GM10248 (cell line): ENCODE measurements at regions not wholly inside any gene's neighbourhood (a gene's known extent, or its start where the extent isn't known, plus 50 kb on each side); places are given as distances from the start of the nearest gene placed in this dataset.

Source experiments
- CTCF ChIA-PET: fragments of 300-600 bp; sonication (Branson Sonifier 250); formaldehyde crosslinking; extraction: SDS; loops from one replicate; lab custom pipeline; 2021; ENCODE audit warnings: antibody characterized with exemption; lab: Yijun Ruan, JAX
- POLR2A ChIA-PET: fragments of 350-650 bp; sonication (Branson Sonifier 250); formaldehyde crosslinking; extraction: SDS; loops from one replicate; lab custom pipeline; 2020; ENCODE audit warnings: antibody characterized with exemption; lab: Yijun Ruan, JAX
- DNase-seq: peaks from one replicate; pipeline ENCODE4 v3.0.0; 2012; ENCODE audit errors: extremely low spot score
- CTCF ChIP-seq: IDR thresholded peaks from 2 replicates; pipeline ENCODE4 v1.5.1; 2012; ENCODE audit warnings: mild to moderate bottlenecking, low read depth; ENCODE audit errors: extremely low read depth, missing control alignments, control extremely low read depth

- TF ChIP-seq CTCF, result no peak
- CTCF ChIA-PET, result no interaction called here
- POLR2A ChIA-PET, result no interaction called here
- DNase-seq, result no peak
Measured at GRCh38 chr6:104519566-104519965, 340.2 kb downstream of the HACE1 start.

DNA sequence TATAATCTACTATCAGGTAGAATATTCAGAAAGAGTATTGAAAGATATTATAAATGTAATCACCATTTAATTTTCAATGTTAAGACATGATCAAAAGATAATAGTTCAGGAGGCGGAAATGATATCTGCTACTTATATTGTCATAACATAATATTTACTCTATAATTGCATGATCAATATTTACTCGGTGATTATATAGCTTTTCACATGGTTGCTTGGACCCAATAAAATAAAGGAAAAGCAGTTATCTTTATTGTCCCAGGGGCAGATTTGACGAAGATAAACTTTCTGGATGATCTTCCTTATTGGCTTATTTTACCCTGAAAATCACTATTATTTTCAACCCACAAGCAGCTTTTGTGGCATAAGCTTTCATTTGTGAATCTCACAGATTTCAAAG is 350.4 kb downstream of the HACE1 start:
- POLR2A ChIA-PET, result no interaction called here
- TF ChIP-seq CTCF, result no peak
- CTCF ChIA-PET, result no interaction called here
- no peak for DNase-seq

GRCh38 chr6:104506429-104506828 is 353.3 kb downstream of the HACE1 start:
- no peak for TF ChIP-seq CTCF
- ChIA-PET CTCF (interaction anchor here (1.1 to 2.0 kb wide), 2 partner anchors 10 to 19 kb away, joined by 4 to 12 read pairs; no protein-coding TSS in a partner anchor), POLR2A (no interaction called here)
- DNase-seq, result no peak

- no peak for TF ChIP-seq CTCF
- ChIA-PET POLR2A (no interaction called here), CTCF (no interaction called here)
- no peak for DNase-seq
Measured at GRCh38 chr6:104505838-104506237, 353.9 kb downstream of the HACE1 start.

DNA sequence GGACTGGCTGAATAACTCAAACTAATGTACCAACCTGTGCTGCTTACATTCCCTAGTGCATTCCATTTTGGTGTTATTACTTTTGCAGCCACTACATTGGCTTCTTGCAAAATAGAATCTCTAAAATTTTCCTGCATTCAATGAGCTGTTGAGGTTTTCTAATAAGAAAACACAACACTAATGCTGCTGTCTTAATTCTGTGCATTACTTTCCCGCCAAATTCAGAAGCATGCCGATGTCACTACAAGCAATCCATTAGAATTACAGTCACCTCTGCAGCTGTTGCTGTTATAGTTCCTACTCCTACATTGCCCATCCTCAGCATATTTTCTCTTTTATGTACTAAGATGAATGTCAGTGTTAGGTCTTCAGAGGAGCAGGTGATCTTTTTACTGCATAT is 359.5 kb downstream of the HACE1 start:
- ChIA-PET POLR2A (no interaction called here), CTCF (interaction anchor here (1.1 kb wide), 1 partner anchor 18 kb away, joined by 3 read pairs; no protein-coding TSS in a partner anchor)
- no peak for TF ChIP-seq CTCF
- no peak for DNase-seq

DNA sequence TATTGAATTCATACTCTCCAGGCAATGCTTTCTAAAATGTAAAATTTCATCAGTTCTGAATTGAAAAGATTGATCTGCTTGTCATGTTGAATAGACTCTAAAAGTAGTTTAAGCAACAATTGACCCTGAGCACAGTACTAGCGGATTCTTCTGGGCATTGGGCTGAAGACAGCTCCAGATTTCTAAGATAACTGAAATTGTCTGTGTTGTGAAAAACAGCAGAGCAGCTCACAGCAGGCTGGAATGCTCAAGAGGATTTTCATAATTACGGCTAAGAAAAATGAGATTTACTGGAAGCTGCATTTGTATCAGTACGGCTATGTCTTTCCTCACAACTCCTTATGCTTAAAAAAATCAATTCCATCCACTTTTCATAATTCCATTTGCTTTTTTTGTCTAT is 373.7 kb downstream of the HACE1 start:
- DNase-seq, result no peak
- POLR2A ChIA-PET, result no interaction called here

More for the DNA sequence above, 373.7 kb downstream of the HACE1 start:
- CTCF ChIA-PET, result no interaction called here
- no peak for TF ChIP-seq CTCF
